PFSK-1 (cell line): ENCODE measurements at regions not wholly inside any gene's neighbourhood (a gene's known extent, or its start where the extent isn't known, plus 50 kb on each side); places are given as distances from the start of the nearest gene placed in this dataset.

Experiments used
- FOXP2 ChIP-seq: optimal IDR thresholded peaks from 2 replicates; pipeline ENCODE3; 2011; ENCODE audit warnings: borderline replicate concordance, control low read depth, inconsistent platforms; ENCODE audit not compliant: insufficient read depth; ENCODE audit errors: extremely low read length, extremely low read depth
- POLR2AphosphoS5 ChIP-seq: IDR thresholded peaks from 2 replicates; pipeline ENCODE4 v1.6.1; 2012; ENCODE audit warnings: low read depth, mild to moderate bottlenecking, control low read depth, low read length, moderate library complexity
- SIN3A ChIP-seq: IDR thresholded peaks from 2 replicates; pipeline ENCODE4 v1.6.1; 2012; ENCODE audit warnings: mild to moderate bottlenecking, low read length, moderate library complexity, borderline replicate concordance; ENCODE audit not compliant: insufficient read depth
- TAF1 ChIP-seq: IDR thresholded peaks from 2 replicates; pipeline ENCODE4 v1.6.1; 2012; ENCODE audit warnings: low read length, control low read depth, borderline replicate concordance; ENCODE audit not compliant: insufficient read depth
- TF ChIP-seq, protein P1 (sequence below), 2 experiments: IDR thresholded peaks; 2 replicates each; pipeline versions ENCODE4 v1.6.1 to v1.8.0; 2011 to 2012; ENCODE audit warnings: low read depth in 2 of 2, low read length in 2 of 2, control low read depth in 1 of 2, inconsistent platforms in 1 of 2, mild to moderate bottlenecking in 1 of 2, moderate library complexity in 1 of 2; ENCODE audit not compliant: insufficient read depth in 1 of 2

DNA sequence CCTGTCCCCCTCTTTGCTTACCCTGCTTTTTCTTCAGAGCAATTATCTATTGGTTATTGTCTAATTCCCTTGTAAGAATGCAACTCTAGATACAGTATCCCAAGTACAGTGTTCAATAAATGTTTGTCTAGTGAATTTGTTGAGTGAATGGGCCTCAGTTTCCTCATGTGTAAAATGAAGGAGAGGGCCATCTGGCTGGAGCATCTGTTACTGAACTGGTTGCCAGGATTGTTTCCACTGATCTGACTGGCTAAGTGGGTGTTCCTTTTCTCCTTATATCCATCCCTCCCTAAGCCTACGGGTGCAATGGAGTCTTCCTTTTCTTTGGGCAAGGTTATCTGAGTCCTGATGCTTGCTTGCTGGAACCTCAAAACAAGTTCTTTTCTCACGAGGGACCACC, 185.2 kb upstream of the RPS6KA3 start:
- TF ChIP-seq TAF1 (no peak), POLR2AphosphoS5 (no peak), SIN3A (no peak), FOXP2 (no peak)
- TF ChIP-seq, protein P1, sequence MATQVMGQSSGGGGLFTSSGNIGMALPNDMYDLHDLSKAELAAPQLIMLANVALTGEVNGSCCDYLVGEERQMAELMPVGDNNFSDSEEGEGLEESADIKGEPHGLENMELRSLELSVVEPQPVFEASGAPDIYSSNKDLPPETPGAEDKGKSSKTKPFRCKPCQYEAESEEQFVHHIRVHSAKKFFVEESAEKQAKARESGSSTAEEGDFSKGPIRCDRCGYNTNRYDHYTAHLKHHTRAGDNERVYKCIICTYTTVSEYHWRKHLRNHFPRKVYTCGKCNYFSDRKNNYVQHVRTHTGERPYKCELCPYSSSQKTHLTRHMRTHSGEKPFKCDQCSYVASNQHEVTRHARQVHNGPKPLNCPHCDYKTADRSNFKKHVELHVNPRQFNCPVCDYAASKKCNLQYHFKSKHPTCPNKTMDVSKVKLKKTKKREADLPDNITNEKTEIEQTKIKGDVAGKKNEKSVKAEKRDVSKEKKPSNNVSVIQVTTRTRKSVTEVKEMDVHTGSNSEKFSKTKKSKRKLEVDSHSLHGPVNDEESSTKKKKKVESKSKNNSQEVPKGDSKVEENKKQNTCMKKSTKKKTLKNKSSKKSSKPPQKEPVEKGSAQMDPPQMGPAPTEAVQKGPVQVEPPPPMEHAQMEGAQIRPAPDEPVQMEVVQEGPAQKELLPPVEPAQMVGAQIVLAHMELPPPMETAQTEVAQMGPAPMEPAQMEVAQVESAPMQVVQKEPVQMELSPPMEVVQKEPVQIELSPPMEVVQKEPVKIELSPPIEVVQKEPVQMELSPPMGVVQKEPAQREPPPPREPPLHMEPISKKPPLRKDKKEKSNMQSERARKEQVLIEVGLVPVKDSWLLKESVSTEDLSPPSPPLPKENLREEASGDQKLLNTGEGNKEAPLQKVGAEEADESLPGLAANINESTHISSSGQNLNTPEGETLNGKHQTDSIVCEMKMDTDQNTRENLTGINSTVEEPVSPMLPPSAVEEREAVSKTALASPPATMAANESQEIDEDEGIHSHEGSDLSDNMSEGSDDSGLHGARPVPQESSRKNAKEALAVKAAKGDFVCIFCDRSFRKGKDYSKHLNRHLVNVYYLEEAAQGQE (IDR thresholded peaks at IDR 0.05; ENCODE audit: insufficient read depth in 1 of 2, low read depth in 2 of 2, low read length in 2 of 2) = no peak
